GM19395 (cell line): ENCODE measurements at regions not wholly inside any gene's neighbourhood (a gene's known extent, or its start where the extent isn't known, plus 50 kb on each side); places are given as distances from the start of the nearest gene placed in this dataset.
"Not testable (repeated sequence)": the region's sequence is repeated elsewhere in the genome, so short reads cannot be mapped to it uniquely, and the experiment has no call there.

Experiments used
- ATAC-seq: cut with Tn5 transposase; IDR thresholded peaks from one replicate; pipeline ENCODE4 v1.9.1; 2021; ENCODE audit warnings: mild to moderate bottlenecking, moderate library complexity; ENCODE audit not compliant: unreplicated experiment

DNA sequence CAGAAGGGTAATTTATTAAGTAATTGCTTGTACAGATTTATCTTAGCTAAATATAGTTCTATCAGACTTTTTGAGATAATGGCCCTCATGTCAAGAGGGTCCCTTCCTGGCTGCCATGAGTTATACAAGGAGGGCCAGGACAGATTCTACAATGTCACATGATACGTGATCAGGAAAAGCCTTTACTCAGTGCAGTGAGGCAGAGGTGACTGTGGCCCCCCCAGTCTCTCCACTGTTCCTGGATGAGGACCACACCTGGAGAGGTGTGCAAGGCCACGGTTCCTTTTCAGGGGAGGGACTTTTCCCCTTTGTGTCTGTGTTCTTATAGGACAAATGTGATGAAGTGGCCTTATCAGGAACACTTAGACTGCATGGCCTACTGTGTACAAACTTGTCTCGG is 54.3 kb upstream of the LRCH1 start:
- no peak for ATAC-seq

- no peak for ATAC-seq
Measured at GRCh38 chr13:46496086-46496485, 56.9 kb upstream of the LRCH1 start.

DNA sequence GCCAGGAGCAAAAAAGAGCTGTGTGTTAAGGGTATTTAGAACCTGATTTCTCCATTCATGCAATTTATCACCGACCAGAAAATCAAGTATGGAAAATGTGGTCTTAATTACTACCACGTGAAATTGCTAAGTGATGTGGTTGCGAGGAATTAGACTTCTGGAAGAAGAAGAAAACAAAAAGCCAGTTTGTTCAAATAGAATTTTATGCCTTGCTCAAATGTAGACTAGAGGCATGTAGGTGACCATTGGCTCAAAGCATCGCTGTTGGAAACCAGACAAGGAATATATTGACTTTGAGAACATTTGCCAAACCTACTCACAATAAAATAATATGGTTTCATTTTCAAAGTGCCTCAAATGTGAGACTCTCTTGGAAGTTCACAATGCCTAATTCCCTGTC is 57.3 kb upstream of the LRCH1 start:
- no peak for ATAC-seq

DNA sequence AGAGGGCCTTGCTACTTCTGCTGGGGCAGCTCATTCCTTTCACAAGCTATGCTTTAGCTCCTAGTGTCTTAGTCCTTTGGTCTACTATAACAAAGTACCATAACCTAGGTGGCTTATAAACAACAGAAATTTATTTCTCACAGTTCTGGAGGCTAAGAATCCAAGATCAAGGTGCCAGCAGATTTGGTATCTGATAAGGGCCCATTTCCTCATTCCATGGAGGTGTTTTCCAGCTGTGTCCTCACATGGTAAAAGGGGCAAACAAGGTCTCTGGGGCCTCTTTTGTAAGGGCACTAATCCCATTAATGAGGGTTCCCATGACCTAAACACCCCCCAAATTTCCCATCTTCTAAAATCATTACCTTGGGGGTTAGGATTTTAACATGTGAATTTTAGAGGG is 57.9 kb upstream of the LRCH1 start:
- no peak for ATAC-seq

DNA sequence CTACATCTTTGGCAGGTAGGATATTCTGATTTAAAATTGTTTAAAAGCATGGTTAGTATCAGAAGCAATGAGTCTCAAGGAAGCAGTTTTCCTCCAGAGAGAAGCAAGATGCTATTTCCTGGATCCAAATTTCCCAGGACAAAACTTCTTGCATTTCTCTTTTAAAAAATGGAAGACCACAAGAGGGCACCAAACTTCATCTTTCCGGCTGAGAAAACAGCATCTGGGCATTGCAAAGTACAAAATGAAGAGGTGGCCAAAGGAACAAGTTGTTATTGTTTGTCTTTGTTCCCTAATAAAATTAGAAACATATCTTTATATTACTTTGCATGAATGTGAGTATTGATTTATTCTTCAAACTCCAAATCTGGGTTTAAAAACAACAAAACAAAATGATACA is 60.0 kb upstream of the LRCH1 start:
- ATAC-seq, result no peak

GRCh38 chr13:46491641-46492040 is 61.3 kb upstream of the LRCH1 start:
- ATAC-seq, result no peak

GRCh38 chr13:46490713-46491112 is 62.3 kb upstream of the LRCH1 start:
- ATAC-seq, result not testable (repeated sequence)

GRCh38 chr13:46490129-46490528 is 62.8 kb upstream of the LRCH1 start:
- no peak for ATAC-seq

- ATAC-seq, result no peak
Measured at GRCh38 chr13:46489586-46490023, 63.4 kb upstream of the LRCH1 start.

DNA sequence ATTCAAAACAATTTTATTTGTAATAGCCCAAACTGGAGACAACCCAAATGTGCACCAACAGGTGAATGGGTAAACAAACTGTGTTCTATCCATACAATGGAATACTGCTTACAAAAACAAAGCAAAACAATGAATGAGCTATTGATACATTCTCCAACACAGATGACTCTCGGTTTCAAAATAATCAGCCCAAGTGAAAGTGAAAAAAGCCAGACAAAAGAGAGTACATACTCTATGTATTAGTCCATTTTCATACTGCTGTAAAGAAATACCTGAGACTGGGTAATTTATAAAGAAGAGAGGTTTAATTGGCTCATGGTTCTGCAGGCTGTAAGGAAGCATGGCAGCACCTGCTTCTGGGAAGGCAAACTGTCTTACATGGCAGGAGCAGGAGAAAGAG is 65.2 kb upstream of the LRCH1 start:
- ATAC-seq, result no peak

- no peak for ATAC-seq
Measured at GRCh38 chr13:46486270-46486669, 66.7 kb upstream of the LRCH1 start.

DNA sequence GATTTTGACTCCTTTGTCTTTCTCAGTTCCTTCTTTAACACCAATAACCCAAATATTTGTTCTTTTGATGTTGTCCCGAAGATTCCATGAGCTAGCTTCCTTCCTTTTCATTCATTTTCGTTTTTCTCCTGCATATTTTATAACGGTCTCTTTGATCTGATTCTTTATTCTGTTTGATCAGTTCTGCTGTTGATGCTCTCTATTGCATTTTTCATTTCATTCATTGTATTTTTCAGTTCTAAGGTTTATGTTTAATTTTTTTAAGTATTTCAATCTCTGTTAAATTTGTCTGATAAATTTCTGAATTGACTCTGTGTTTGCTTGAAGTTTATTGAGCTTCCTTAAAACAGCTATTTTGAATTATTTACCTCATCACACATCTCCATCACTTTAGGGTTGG is 68.4 kb upstream of the LRCH1 start:
- no peak for ATAC-seq

DNA sequence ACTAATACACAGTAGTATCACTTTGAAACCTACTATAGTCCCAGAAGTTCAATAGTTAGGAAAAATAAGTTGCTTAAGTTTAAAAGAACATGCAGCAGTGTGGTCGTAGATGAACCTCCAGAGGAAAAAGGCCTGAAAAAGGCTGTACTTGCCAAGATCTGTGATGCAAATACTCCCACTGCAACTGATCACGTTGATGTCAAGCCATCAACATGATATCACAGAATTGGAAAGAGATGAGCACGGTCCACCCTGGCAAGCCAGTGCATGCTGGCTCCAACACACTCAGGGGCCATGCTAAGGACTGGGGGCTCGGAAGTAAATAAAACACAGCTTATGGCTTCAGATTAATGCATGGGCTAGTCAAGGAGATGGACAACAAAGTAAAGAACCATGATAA is 71.8 kb upstream of the LRCH1 start:
- ATAC-seq, result no peak

GRCh38 chr13:46480131-46480530 is 72.8 kb upstream of the LRCH1 start:
- ATAC-seq, result no peak

DNA sequence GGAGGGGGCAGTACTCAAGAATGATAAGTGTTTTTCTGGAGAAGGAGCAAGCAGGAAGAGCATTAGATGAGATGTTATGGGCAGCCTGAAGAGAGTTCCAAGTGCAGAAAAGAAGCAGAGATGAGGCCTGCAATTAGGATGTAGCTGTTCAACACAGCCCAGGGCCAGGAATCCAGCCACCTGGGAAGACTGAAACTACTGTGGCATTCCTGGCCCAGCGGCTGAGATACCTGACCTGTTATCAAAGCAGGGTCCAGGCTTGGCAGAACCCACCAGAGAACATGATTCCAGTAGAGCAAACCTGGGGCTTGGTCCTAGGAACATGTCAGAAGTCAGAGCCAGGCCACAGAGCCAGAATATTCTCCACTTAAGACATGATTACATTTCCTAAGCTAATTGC is 73.3 kb upstream of the LRCH1 start:
- no peak for ATAC-seq

DNA sequence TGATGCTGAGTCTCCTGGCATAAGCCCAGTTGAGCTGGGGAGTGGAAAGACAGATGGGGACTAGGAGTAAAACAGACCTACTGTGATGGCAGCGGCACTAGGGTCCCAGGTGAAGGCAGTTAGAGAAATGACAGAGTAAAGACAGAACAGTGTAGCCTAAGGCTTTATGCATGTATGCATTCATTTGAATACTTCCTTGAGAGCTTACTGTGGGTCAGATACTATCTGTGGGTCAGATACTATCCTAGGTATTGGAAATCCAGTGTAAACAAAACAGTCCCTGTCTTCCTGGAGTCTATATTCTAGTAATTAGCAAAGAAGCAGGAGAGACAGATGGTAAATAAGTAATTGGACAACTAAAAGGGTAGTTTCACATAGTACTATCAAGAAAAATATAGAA is 73.7 kb upstream of the LRCH1 start:
- ATAC-seq, result no peak

GRCh38 chr13:46478651-46479050 is 74.3 kb upstream of the LRCH1 start:
- no peak for ATAC-seq

DNA sequence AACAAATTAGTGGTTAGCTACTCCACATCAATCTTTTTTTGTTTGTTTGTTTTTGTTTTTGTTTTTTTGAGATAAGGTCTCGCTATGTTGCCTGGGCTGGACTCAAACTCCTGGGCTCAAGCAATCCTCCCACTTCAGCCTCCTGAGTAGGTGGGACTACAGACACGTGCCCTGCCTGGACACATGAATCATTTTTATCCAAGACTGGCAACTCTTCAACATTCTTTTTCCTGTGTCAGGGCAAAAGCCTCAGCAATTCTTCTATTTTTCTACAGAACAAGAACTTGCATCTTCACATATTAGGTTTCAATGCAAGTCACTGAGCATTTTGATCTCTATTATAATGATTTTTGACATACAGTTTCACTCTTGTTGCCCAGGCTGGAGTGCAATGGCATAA is 76.8 kb upstream of the LRCH1 start:
- no peak for ATAC-seq

DNA sequence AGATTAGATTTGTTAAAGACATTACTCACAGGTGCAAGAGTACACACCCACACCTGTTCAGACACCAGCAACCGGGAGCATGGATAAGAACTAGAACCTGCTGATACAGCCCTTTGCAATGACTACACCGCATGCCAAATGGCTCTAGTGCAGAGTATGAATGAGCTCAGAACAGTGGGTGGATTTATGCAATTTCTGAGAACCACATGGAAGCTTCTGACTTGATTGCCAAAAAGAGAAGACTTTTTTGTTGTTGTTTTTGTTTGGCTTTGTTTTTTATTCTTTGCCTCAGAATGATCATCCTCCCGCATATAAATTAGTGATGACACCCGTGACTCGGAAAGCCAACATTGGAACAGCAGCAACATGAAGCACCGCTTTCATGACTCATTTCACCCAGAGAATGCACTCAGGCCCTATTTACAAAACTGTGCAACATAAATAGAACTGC is 77.4 kb upstream of the LRCH1 start:
- no peak for ATAC-seq

DNA sequence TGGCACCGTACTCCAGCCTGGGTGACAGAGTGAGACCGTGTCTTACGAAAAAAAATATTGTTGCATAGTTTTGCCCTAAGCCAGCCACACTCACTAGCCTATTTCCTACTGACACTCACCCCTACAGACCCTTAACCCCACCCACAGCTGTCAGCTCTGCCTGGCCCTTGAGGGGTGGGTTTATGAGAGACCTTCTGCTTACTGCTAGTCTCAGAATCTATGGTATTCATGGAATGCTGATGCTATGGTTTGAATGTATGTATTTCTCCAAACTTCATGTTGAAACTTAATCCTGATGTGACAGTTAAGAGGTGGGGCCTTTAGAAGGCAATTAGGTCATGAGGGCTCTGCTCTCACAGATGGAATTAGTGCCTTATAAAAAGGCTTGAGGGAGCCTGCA is 79.2 kb upstream of the LRCH1 start:
- no peak for ATAC-seq

- ATAC-seq, result no peak
Measured at GRCh38 chr13:46472384-46472783, 80.6 kb upstream of the LRCH1 start.

DNA sequence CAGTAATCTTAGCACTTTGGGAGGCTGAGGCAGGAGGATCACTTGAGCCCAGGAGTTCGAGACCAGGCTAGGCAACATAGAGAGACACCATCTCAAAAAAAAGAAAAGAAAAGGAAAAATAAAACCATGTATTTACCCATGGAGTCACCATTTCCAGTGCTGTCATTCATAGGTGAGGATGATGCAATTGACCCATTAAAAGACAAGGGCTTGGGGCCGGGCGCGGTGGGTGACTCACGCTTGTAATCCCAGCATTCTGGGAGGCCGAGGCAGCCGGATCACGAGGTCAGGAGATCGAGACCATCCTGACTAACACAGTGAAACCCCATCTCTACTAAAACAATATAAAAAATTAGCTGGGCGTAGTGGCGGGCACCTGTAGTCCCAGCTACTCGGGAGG is 82.6 kb upstream of the RUBCNL start:
- not testable (repeated sequence) for ATAC-seq

- no peak for ATAC-seq
Measured at GRCh38 chr13:46468570-46469463, 81.8 kb upstream of the RUBCNL start.
